MM.1S (cell line): ENCODE measurements at regions not wholly inside any gene's neighbourhood (a gene's known extent, or its start where the extent isn't known, plus 50 kb on each side); places are given as distances from the start of the nearest gene placed in this dataset.

Experiments
- DNase-seq: peaks from one replicate; pipeline ENCODE4 v3.0.0-alpha.2; 2015
- H2AFZ ChIP-seq: fragments of 300-600 bp; sonication (generic); 2 replicates; pipeline ENCODE4 v1.6.0; 2016; ENCODE audit warnings: antibody characterized with exemption, low read length
- H3F3A ChIP-seq: fragments of 300-600 bp; sonication (generic); 2 replicates; pipeline ENCODE4 v1.6.1; 2016; ENCODE audit warnings: mild to moderate bottlenecking, antibody characterized with exemption, low read length, moderate library complexity, mixed read lengths; ENCODE audit not compliant: insufficient read depth
- H3K27ac ChIP-seq: fragments of 300-600 bp; sonication (generic); 2 replicates; pipeline ENCODE4 v1.5.1; 2016; ENCODE audit warnings: mild to moderate bottlenecking, low read length
- H3K27me3 ChIP-seq: fragments of 300-600 bp; sonication (generic); replicated peaks from 2 replicates; pipeline ENCODE4 v1.6.0; 2016; ENCODE audit warnings: low read length; ENCODE audit not compliant: insufficient read depth
- H3K36me3 ChIP-seq: fragments of 300-600 bp; sonication (generic); replicated peaks from 2 replicates; pipeline ENCODE4 v1.6.1; 2016; ENCODE audit warnings: mild to moderate bottlenecking, low read length, mixed read lengths; ENCODE audit not compliant: insufficient read depth
- H3K4me1 ChIP-seq: fragments of 300-600 bp; sonication (generic); 2 replicates; pipeline ENCODE4 v1.6.1; 2016; ENCODE audit warnings: low read length, mixed read lengths
- H3K4me2 ChIP-seq: fragments of 300-600 bp; sonication (generic); 2 replicates; pipeline ENCODE4 v1.6.0; 2016; ENCODE audit warnings: low read depth, low read length
- H3K4me3 ChIP-seq: fragments of 300-600 bp; sonication (generic); 2 replicates; pipeline ENCODE4 v1.5.1; 2016; ENCODE audit warnings: low read length, mixed read lengths
- H3K79me2 ChIP-seq: fragments of 300-600 bp; sonication (generic); 2 replicates; pipeline ENCODE4 v1.6.1; 2016; ENCODE audit warnings: mixed run types, low read length, mixed read lengths
- H3K9ac ChIP-seq: fragments of 300-600 bp; sonication (generic); 2 replicates; pipeline ENCODE4 v1.6.1; 2016; ENCODE audit warnings: low read length, mixed read lengths
- H3K9me2 ChIP-seq: fragments of 300-600 bp; sonication (generic); replicated peaks from 2 replicates; pipeline ENCODE4 v1.6.1; 2016; ENCODE audit warnings: mild to moderate bottlenecking, low read length, mixed read lengths; ENCODE audit not compliant: insufficient read depth
- H3K9me3 ChIP-seq: fragments of 300-600 bp; sonication (generic); replicated peaks from 2 replicates; pipeline ENCODE4 v1.6.1; 2016; ENCODE audit warnings: mild to moderate bottlenecking, low read length, mixed read lengths; ENCODE audit not compliant: insufficient read depth
- H4K20me1 ChIP-seq: fragments of 300-600 bp; sonication (generic); 2 replicates; pipeline ENCODE4 v1.6.1; 2016; ENCODE audit warnings: mild to moderate bottlenecking, low read length, moderate library complexity, mixed read lengths; ENCODE audit not compliant: insufficient read depth
- EZH2 ChIP-seq: fragments of 300-600 bp; sonication (generic); optimal IDR thresholded peaks from 2 replicates; pipeline ENCODE3; 2017; ENCODE audit warnings: low read depth, mild to moderate bottlenecking, antibody characterized with exemption, low read length, mixed read lengths
- EZH2phosphoT487 ChIP-seq: fragments of 300-600 bp; sonication (generic); IDR thresholded peaks from 2 replicates; pipeline ENCODE4 v1.6.1; 2018; ENCODE audit warnings: antibody characterized with exemption, low read length
- TF ChIP-seq, protein P1 (sequence below): fragments of 300-600 bp; sonication (generic); IDR thresholded peaks from 2 replicates; pipeline ENCODE4 v1.5.1; 2016; ENCODE audit warnings: antibody characterized with exemption, low read length, mixed read lengths

DNA sequence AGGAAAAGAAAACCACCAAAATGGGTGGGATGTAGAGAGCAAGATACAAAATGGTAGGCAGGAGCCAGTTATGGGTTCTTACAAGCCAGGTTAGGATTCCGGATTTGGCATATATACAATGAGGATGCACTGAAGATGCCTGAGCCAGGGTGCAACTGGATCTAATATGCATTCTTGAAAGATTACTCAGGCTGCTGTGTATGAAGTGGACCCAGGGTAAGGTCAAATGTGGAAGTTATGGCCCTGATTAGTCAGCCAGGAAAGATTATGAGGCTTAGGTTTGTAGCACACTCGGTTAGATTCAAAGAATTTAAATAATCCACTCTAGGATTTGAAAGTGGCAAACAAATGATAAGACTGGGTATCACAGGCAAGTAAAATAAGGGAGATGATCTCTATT, 1750.7 kb upstream of the FLRT2 start:
- H3K27me3 ChIP-seq, result no peaks in the 10 kb centered on the region
- H3K79me2 ChIP-seq, result no peaks in the 10 kb centered on the region
- no peak overlapping the region for H3K27ac ChIP-seq
- TF ChIP-seq EZH2phosphoT487, result no peak
- TF ChIP-seq EZH2, result no peak
- TF ChIP-seq, protein P1, sequence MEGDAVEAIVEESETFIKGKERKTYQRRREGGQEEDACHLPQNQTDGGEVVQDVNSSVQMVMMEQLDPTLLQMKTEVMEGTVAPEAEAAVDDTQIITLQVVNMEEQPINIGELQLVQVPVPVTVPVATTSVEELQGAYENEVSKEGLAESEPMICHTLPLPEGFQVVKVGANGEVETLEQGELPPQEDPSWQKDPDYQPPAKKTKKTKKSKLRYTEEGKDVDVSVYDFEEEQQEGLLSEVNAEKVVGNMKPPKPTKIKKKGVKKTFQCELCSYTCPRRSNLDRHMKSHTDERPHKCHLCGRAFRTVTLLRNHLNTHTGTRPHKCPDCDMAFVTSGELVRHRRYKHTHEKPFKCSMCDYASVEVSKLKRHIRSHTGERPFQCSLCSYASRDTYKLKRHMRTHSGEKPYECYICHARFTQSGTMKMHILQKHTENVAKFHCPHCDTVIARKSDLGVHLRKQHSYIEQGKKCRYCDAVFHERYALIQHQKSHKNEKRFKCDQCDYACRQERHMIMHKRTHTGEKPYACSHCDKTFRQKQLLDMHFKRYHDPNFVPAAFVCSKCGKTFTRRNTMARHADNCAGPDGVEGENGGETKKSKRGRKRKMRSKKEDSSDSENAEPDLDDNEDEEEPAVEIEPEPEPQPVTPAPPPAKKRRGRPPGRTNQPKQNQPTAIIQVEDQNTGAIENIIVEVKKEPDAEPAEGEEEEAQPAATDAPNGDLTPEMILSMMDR, result no peak
- no peak for DNase-seq
- no peaks in the 10 kb centered on the region for H3K9me3 ChIP-seq
- H3K36me3 ChIP-seq, result no peaks in the 10 kb centered on the region
- H3K4me3 ChIP-seq, result no peak overlapping the region
- no peak overlapping the region for H2AFZ ChIP-seq
- H3K9ac ChIP-seq, result no peak overlapping the region
- no peaks in the 10 kb centered on the region for H3F3A ChIP-seq
- no peaks in the 10 kb centered on the region for H3K4me1 ChIP-seq
- no peaks in the 10 kb centered on the region for H3K9me2 ChIP-seq
- no peak overlapping the region for H3K4me2 ChIP-seq
- no peaks in the 10 kb centered on the region for H4K20me1 ChIP-seq

DNA sequence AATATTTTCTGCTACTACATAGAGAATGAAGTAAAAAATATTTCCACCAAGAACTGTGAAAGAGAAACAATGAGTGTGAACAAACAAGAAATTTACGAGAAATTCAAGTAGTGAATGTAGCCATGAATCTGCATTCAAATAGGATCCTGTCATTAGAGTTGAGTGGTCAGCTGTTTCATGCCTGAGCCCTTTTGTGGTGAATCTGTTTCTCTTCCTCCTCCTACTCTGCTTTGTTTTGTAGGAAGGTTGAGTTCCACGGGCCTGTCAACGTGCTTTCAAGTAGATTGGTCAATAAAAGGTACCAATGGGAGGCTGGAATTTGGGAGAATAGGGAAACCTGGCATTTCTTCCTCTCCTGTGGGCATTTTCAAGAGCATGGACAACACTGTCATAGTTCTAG, 1749.6 kb upstream of the FLRT2 start:
- Histone ChIP-seq H3K79me2 (no peaks in the 10 kb centered on the region), H2AFZ (no peak overlapping the region), H3K9me2 (no peaks in the 10 kb centered on the region), H3K27me3 (no peaks in the 10 kb centered on the region), H3K36me3 (no peaks in the 10 kb centered on the region), H3K9ac (no peak overlapping the region), H3K4me3 (no peak overlapping the region), H3K27ac (no peak overlapping the region), H3K4me2 (no peak overlapping the region), H3K9me3 (no peaks in the 10 kb centered on the region), H4K20me1 (no peaks in the 10 kb centered on the region), H3F3A (no peaks in the 10 kb centered on the region), H3K4me1 (no peaks in the 10 kb centered on the region)
- TF ChIP-seq EZH2phosphoT487, result no peak
- TF ChIP-seq, protein P1, result no peak
- TF ChIP-seq EZH2, result no peak
- DNase-seq, result no peak

DNA sequence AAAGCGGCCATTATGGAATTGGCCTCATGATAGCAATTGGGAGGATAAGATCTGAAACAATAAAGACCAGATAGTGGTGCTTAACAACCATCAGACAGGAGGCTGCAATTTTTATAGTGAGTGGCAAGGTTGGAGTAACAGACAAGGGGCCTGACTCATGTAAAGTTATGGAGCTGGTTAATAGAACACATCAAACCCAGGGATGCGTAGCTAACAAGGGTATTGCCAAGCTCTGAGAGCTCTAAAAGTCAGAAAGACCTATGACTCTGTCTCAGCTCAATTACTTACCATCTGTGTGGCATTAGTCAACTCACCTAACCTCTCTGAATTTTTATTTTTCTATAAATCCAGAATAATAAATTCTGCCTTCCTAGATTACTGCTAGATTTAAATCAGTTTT, 1731.5 kb upstream of the FLRT2 start:
- Histone ChIP-seq H3F3A (no peaks in the 10 kb centered on the region), H3K4me1 (no peaks in the 10 kb centered on the region), H3K79me2 (no peaks in the 10 kb centered on the region), H3K4me2 (no peak overlapping the region), H3K36me3 (no peaks in the 10 kb centered on the region), H3K4me3 (no peak overlapping the region), H3K27ac (no peak overlapping the region), H3K9ac (no peak overlapping the region), H3K9me3 (no peaks in the 10 kb centered on the region), H3K27me3 (no peaks in the 10 kb centered on the region), H3K9me2 (no peaks in the 10 kb centered on the region), H4K20me1 (no peaks in the 10 kb centered on the region), H2AFZ (no peak overlapping the region)
- no peak for DNase-seq
- TF ChIP-seq EZH2phosphoT487 (no peak), EZH2 (no peak)
- TF ChIP-seq, protein P1, result no peak
